ENCODE measurements at regions not wholly inside any gene's neighbourhood (a gene's known extent, or its start where the extent isn't known, plus 50 kb on each side); places are given as distances from the start of the nearest gene placed in this dataset.
"Not testable (repeated sequence)": the region's sequence is repeated elsewhere in the genome, so short reads cannot be mapped to it uniquely, and the experiment has no call there.

DNA sequence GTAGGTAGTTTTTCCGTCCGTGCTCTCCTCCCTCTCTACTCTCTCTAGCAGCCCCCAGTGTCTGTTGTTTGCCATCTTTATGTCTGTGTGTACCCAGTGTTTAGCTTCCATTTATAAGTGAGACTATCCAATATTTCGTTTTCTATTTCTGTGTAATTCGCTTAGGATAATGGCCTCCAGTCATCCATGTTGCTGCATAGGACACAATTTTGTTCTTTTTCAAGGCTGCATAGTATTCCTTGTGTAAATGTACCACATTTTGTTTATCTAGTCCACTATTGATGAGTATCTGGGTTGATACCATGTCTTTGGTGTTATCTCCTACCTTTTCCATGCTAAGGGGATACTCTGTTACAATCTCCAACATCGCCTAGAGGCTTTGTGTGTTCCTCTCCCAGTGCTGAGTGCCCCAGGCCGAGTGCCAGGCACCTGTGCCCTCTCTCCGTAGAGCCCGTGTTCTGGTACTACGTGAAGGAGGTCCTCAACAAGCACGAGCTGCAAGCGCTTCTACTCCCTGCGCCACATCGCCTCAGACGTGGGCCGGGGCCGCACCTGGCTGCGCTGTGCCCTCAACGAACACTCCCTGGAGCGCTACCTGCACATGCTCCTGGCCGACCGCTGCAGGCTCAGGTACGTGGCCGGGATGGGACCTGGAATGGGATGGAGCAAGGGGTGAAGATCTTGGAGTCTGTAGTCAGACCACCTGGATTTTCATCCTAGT, 51.0 kb downstream of the NPIPB11 start:
- not testable (repeated sequence) for DNase-seq (ENCODE audit: low read depth); H3K27me3 ChIP-seq (ENCODE audit: control insufficient read depth, insufficient read depth, low read length); H3K4me3 ChIP-seq (ENCODE audit: low read depth, low read length); H3K36me3 ChIP-seq (ENCODE audit: control insufficient read depth, insufficient read depth, low read length)

DNA sequence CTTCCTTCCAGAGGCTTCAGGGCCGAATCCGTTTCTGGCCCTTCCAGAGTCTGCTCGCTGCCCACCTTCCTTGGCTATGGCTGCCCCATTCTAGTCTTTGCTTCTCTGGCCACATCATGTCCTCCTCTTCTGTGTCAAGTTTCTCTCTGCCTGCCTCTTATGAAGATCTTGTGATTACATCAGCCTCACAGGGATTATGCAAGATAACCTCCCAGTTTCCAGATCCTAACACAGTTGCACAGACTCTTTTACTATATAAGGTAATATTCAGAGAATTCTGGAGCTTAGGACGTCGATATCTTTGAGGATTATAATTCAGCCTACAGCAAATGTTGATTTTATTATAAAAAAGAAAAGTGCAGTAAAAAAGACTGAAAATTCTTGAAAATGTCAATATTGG, 52.1 kb downstream of the NPIPB11 start:
- not testable (repeated sequence) for H3K27me3 ChIP-seq (ENCODE audit: control insufficient read depth, insufficient read depth, low read length); DNase-seq (ENCODE audit: low read depth)

DNA sequence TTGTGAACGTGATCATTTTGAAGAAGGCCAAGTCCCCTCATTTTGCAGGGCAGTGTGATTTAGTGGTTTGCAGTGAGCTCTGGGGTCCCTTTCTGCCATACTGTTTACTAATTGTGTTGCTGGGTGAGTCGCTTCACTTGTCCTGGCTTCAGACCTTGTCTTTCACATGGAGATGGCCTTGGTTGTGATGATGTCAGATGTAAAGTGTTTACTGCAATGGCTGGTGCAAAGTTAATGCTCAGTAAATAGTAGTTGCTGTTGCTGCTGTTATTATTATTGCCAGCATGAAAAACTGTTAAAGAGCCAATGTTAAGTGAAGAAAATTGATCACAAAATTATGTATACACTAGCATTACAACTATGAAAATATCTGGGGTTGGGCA, 53.9 kb downstream of the NPIPB11 start:
- not testable (repeated sequence) for H3K36me3 ChIP-seq (ENCODE audit: control insufficient read depth, insufficient read depth, low read length); H3K27me3 ChIP-seq (ENCODE audit: control insufficient read depth, insufficient read depth, low read length); DNase-seq (ENCODE audit: low read depth); H3K4me3 ChIP-seq (ENCODE audit: low read depth, low read length)

More for the DNA sequence above, 52.1 kb downstream of the NPIPB11 start:
- H3K4me3 ChIP-seq (ENCODE audit: low read depth, low read length); H3K36me3 ChIP-seq (ENCODE audit: control insufficient read depth, insufficient read depth, low read length): not testable (repeated sequence)

DNA sequence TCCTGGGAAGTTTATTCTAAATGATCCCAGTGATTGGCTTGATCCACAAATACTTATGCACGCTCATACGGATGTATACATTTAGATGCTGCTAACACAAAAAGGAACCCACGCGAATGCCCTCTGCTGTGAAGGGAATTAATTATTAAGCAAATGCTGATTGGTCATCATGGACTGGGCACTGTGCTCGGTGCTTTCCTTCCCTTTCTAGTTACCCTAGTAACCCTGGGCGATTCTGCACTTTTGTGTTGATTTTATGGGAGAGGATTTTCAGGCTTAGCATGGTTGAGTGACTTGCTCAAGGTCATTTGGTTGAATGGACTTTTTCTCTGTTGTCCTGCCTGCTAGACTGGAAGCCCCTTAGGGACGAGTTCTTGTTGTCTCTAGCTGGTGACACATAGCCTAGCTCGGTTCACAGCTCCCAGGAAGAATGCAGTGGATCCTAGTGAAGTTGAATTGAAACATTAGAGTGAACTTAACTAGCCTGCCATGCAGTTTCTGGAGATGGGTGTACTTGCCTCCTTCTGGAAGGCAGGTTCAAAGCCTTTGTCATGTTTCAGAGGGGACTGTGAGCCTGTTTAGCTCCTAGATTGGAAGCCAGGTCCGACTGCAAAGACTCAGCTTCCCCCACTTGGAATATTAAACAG, 54.4 kb downstream of the NPIPB11 start:
- not testable (repeated sequence) for DNase-seq (ENCODE audit: low read depth); H3K27me3 ChIP-seq (ENCODE audit: control insufficient read depth, insufficient read depth, low read length); H3K36me3 ChIP-seq (ENCODE audit: control insufficient read depth, insufficient read depth, low read length); H3K4me3 ChIP-seq (ENCODE audit: low read depth, low read length)

DNA sequence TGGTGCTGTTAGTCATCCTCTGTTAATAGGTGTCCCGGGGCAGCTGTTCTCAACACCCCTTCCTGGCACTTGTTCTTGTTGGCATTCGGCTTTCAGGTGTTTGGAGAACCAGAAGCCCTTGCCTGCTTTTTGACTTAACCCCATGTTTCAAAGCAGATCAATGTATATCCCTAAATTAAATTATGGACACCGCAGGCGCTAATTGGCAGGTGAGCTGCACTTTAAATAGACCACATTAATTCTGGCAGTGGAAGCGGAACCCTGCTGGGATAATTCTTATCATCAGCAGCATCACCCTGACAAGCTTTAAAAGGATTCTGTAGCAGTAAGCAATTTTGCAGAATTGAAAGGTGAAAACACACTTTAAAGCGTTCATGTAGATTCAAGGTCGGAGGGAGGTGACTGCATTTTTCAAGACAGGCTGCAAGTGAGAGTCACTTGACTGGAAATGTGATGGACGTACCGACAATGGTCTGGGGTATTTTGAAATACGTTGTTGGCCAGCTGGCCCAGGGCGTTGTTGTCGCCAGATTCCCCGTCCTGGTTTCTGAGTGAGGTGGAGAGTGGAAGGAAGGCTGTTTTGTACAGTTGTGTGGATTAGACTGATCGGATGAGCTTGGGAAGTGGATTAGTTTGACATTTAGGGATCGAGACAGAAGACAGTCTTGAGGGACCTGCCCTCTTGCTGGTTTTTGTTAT, 55.1 kb downstream of the NPIPB11 start:
- not testable (repeated sequence) for H3K4me3 ChIP-seq (ENCODE audit: low read depth, low read length); DNase-seq (ENCODE audit: low read depth); H3K27me3 ChIP-seq (ENCODE audit: control insufficient read depth, insufficient read depth, low read length); H3K36me3 ChIP-seq (ENCODE audit: control insufficient read depth, insufficient read depth, low read length)

DNA sequence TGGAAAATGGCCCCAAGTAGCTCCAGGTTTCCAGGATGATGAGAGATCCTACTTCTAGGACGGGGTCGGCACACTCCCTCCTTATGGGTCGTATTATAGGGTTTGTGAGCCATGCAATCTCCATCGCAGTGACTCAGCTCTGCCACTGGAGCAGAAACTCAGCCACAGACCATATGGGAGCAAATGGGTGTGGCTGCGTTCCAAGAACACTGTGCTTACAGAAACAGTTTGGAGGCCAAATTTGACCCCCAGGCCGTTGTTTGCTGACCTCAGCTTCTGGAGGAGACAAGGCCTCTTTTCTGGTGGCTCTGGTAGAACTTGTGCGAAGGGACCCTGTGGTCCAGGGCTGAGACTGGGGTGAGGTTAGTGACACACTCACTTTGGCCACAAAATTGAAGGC, 56.5 kb downstream of the NPIPB11 start:
- not testable (repeated sequence) for H3K36me3 ChIP-seq (ENCODE audit: control insufficient read depth, insufficient read depth, low read length); H3K27me3 ChIP-seq (ENCODE audit: control insufficient read depth, insufficient read depth, low read length); H3K4me3 ChIP-seq (ENCODE audit: low read depth, low read length)
- DNase-seq (ENCODE audit: low read depth): peak; percentile 45

DNA sequence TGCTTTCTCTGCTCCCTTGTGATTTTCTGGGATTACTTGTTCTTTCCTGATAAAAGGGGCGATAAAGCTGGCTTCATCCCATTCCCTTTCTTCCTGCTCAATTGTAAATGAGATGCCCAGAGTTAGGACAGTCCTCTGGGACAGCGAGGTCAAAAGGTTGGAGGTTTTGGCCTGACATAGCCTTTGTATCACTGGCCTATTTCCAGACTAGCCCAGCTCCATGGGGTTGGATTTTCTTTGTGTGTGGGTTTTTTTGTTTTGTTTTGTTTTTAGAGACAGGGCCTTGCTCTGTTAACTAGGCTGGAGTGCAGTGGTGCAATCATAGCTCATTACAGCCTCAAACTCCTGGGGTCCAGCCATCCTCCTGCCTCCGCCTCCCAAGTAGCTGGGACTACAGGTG, 57.8 kb downstream of the NPIPB11 start:
- not testable (repeated sequence) for H3K36me3 ChIP-seq (ENCODE audit: control insufficient read depth, insufficient read depth, low read length); H3K4me3 ChIP-seq (ENCODE audit: low read depth, low read length); H3K27me3 ChIP-seq (ENCODE audit: control insufficient read depth, insufficient read depth, low read length); DNase-seq (ENCODE audit: low read depth)

DNA sequence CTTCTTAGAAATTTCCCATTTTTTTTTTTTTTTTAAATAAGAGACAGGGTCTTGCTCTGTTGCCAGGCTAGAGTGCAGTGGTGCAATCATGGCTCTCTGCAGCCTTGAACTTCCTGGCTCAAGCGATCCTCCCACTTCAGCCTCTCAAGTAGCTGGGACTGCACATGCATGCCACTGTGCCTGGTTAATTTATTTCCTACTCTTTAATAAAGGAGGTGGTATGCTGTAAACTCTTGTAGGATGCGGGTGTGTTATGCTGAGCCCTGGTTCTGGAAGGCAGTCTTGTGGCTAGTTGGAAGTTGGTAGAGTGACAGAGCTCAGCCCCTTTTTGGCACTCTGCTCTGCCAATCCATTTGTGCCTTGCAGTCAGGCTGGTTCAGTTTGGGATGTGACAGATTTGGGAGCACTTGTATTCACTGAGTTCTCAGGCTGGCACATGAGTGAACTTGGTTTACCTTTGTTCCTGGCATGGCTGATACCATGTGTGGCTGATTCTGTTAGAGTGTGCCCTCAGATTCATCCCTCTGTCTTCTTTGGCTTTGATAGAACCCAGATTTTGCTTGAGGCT, 58.3 kb downstream of the NPIPB11 start:
- not testable (repeated sequence) for H3K27me3 ChIP-seq (ENCODE audit: control insufficient read depth, insufficient read depth, low read length); DNase-seq (ENCODE audit: low read depth); H3K36me3 ChIP-seq (ENCODE audit: control insufficient read depth, insufficient read depth, low read length); H3K4me3 ChIP-seq (ENCODE audit: low read depth, low read length)

DNA sequence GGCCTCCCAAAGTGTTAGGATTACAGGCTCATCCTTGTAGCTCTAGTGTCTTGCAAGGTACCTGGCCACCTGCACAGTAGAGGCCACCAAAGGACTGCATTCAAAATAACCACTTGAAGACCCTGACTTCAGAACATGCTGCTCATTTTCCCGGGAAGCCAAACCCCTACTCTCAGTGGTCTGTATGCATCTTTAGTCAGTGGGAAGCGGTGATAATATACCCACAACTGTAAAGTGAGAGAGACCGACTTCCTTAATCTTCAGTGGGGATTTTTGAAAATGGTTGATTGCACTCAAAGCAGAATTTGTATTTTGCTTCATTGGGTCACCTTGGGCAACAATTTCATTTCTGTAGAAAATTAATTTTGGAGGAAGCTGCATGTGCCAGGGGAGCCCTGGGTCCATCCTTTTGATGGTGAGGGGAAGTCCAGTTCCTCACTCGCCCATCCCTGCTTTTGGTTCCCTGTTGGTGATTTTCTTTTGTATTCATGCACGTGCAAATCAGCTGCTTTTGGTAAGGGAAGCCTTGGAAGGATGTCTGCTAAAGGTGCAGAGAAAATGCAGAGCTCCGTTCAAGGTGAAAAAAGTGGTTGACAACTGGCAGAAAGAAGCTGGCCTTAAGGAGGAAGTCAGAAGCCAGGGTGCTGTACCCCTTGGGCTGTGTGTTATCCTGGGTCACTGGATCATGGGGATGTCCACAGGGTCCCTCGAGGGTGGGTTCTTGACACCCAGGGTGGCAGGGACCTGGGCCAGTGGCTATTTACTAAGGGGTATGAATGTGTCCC, 59.5 kb downstream of the NPIPB11 start:
- H3K27me3 ChIP-seq (ENCODE audit: control insufficient read depth, insufficient read depth, low read length); H3K36me3 ChIP-seq (ENCODE audit: control insufficient read depth, insufficient read depth, low read length); H3K4me3 ChIP-seq (ENCODE audit: low read depth, low read length); DNase-seq (ENCODE audit: low read depth): not testable (repeated sequence)

DNA sequence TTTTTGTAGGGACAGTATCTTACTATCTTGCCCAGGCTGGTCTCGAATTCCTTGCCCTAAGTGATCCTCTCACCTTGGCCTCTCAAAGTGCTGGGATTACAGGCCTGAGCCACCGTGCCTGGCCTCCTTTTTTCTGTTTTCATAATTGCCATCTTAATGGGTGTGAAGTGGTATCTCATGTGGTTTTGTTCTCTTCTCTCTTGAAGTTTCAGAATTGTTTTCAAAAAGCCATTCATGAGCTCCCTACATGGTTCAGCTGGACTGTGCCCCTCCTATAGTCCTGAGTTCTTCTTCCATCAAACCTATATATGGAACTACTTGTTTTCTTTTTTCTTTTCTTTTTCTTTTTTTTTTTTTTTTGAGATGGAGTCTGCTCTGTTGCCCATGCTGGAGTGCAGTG, 60.3 kb downstream of the NPIPB11 start:
- not testable (repeated sequence) for H3K36me3 ChIP-seq (ENCODE audit: control insufficient read depth, insufficient read depth, low read length); H3K4me3 ChIP-seq (ENCODE audit: low read depth, low read length); DNase-seq (ENCODE audit: low read depth); H3K27me3 ChIP-seq (ENCODE audit: control insufficient read depth, insufficient read depth, low read length)

DNA sequence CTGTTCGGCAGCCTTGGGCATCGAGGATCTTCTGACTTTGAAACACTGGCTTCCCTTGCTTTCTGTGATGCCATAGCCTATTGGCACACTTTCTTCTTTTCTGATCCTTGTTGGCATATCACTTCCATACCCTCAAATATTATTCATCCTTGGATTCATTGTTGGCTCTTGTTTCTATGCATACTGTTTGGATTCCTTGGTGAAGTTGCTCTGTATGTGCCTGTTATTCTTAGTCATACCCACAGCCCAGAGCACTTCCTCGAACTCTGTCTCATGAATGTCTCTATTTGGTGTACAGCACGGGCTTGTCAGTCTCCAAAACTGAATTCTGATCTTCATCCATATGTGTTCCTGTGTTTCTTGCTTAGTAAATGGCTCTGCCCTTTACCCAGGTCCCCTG, 63.6 kb downstream of the NPIPB11 start:
- H3K4me3 ChIP-seq (ENCODE audit: low read depth, low read length); H3K36me3 ChIP-seq (ENCODE audit: control insufficient read depth, insufficient read depth, low read length); DNase-seq (ENCODE audit: low read depth); H3K27me3 ChIP-seq (ENCODE audit: control insufficient read depth, insufficient read depth, low read length): not testable (repeated sequence)

DNA sequence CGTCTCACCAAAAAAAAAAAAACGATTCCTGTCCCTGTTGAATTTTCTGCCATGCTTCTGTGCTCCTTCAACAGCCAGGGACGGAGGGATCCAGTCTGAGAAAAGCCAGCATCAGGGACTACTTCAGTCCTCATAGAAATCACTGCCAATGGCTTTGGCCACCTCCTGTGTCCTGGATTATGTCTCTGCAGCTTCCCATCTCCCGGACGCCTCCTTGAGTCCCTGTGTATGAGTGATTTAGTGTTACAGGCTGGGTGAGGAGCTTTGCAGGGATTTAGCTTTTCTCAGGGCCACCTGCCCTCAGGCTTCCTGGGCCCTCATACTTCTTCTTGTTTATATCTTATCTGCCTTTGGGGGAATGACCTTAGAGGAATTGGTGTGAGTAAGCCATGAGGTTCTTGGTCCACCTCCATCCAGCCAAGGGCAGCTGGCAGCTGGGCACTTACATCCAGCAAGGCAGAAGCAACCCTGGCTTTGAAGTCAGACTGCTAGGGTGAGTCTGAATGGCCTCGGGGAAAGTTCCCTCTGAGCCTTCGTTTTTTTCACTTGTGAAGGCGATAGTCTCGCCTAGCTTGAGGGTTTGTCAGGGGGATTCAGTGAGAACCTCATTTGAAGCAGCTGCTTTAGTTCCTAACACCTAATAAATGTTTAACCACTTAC, 65.6 kb downstream of the NPIPB11 start:
- H3K36me3 ChIP-seq (ENCODE audit: control insufficient read depth, insufficient read depth, low read length); H3K27me3 ChIP-seq (ENCODE audit: control insufficient read depth, insufficient read depth, low read length); DNase-seq (ENCODE audit: low read depth); H3K4me3 ChIP-seq (ENCODE audit: low read depth, low read length): not testable (repeated sequence)

DNA sequence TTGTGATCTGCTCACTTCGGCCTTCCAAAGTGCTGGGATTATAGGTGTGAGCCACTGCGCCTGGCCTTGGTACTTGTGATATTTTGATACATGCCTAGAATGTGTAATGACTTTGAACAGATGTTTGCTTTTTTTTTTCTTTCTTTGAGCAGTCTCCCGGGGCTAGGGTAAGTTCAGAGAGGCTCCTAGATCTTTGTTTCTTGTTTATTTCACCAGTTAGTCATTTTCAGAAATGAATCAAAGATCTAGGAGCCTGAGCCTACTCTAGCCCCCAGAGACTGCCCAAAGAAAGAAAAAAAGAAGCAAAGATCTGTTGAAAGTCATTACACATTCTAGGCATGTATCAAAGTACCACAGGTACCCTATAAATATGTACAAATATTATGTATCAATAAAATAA, 66.3 kb downstream of the NPIPB11 start:
- not testable (repeated sequence) for H3K4me3 ChIP-seq (ENCODE audit: low read depth, low read length); H3K27me3 ChIP-seq (ENCODE audit: control insufficient read depth, insufficient read depth, low read length); DNase-seq (ENCODE audit: low read depth); H3K36me3 ChIP-seq (ENCODE audit: control insufficient read depth, insufficient read depth, low read length)
